ENCODE measurements at regions not wholly inside any gene's neighbourhood (a gene's known extent, or its start where the extent isn't known, plus 50 kb on each side); places are given as distances from the start of the nearest gene placed in this dataset.

DNA sequence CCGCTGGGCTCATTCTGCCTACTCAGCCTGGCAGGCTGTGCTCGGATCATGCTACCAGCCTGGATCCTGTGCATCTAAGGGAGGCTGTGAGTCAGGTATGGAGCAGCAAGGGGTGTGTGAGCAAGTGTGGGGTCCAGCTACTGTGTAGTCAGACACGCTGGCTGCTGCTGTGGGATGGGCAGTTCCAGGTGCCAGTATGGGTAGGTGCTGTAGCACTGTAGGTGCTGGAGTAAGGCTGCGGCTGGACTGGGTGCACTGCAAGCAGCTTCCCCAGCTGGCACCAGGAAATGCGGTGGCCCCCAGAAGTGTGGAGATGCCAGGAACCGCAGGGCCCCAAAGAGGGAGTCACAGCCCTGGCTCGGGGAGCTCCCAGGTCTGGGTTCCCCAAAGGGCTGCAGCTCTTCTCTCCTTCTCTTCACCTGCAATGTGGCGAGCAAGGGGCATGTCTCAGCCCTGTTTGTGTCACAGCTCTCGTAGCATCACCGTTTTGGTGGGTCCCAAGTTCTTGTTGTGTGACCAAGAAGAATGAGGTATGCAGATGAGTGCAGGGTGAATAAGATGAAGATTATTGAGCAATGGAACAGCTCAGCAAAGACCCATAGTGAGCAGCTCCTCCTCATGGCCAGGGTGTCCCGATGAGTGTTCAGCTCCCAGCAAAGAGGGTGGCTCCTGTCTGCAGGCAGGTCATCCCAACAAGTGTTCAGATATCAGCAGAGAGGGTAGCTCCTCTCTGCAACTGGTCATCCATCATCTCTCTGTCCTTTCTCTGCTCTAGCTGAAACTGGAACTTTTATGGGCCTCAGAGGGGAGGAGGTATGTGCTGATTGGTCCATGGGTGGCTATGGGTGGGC, 462.9 kb downstream of the TBC1D22A start:
- intact Hi-C loops (cut with DNase I): no loop called here
- Histone ChIP-seq H3K36me3 (no peaks in the 10 kb centered on the region), H3K9me3 (peaks cover 0 to 14% (median 0%) of the 10 kb centered on the region in 12 donors), H3K4me1 (no peaks in the 10 kb centered on the region), H3K27me3 (peaks cover 0 to 4% (median 0%) of the 10 kb centered on the region in 9 donors), H3K27ac (no peak overlapping the region), H3K4me3 (no peak overlapping the region)
- DNase-seq (no peak), ATAC-seq (no peak)
- TF ChIP-seq, protein P1, sequence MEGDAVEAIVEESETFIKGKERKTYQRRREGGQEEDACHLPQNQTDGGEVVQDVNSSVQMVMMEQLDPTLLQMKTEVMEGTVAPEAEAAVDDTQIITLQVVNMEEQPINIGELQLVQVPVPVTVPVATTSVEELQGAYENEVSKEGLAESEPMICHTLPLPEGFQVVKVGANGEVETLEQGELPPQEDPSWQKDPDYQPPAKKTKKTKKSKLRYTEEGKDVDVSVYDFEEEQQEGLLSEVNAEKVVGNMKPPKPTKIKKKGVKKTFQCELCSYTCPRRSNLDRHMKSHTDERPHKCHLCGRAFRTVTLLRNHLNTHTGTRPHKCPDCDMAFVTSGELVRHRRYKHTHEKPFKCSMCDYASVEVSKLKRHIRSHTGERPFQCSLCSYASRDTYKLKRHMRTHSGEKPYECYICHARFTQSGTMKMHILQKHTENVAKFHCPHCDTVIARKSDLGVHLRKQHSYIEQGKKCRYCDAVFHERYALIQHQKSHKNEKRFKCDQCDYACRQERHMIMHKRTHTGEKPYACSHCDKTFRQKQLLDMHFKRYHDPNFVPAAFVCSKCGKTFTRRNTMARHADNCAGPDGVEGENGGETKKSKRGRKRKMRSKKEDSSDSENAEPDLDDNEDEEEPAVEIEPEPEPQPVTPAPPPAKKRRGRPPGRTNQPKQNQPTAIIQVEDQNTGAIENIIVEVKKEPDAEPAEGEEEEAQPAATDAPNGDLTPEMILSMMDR (IDR thresholded peaks at IDR 0.05): no peak
- no peak for TF ChIP-seq POLR2A (IDR thresholded peaks at IDR 0.05)
- 89 to 92% (median 92%) methylated on average over 9 to 11 of the region's 11 CpGs for WGBS, 4 donors

Small RNA genes lying in the stretch of these regions (microRNA-seq; reads per million reads assigned to microRNA genes)
- gene MIR3201 (0 reads per million in 4 donors), gene MIR3667 (0 to 1.7 (median 0.52) reads per million in 4 donors), gene MIR4535 (0 reads per million in 4 donors)

Data from heart left ventricle (tissue), 16 donors.